ENCODE measurements at regions not wholly inside any gene's neighbourhood (a gene's known extent, or its start where the extent isn't known, plus 50 kb on each side); places are given as distances from the start of the nearest gene placed in this dataset.

DNA sequence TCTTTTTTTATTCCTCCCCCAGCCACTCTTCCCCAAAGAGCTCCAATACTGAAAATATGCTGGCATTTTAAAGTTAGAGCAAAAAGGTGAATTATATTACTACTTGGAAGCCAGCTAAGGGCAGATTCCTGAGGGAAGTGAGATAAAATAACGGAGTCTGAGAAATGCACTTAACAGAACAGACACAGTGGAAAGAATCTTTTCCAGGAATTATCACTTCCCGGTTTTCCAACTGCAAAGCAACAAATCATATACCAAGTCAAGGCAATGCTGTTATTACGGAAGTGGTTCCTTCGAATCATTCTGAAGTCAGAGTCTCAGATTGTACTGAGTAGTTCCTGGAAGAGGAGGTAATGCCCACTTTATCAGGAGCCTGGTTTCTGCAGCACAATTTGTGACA is 435.0 kb upstream of the SPRED2 start:
- H3K27me3 Mint-ChIP-seq, result peaks cover 2% of the 10 kb centered on the region
- H3K36me3 Mint-ChIP-seq (ENCODE audit: low read depth), result no peaks in the 10 kb centered on the region
- H3K9me3 Mint-ChIP-seq (ENCODE audit: low read depth), result no peaks in the 10 kb centered on the region
- intact Hi-C loops (cut with DNase I, micrococcal nuclease), result no loop called here
- no peak overlapping the region for H3K27ac Mint-ChIP-seq
- ChIA-PET CTCF (interaction anchor here (0.6 kb wide), 1 partner anchor 27 kb away, joined by 3 read pairs; no protein-coding TSS in a partner anchor), POLR2A (no interaction called here)
- ATAC-seq, result no peak
- no peaks in the 10 kb centered on the region for H3K4me1 Mint-ChIP-seq
- no peak overlapping the region for H3K4me3 Mint-ChIP-seq
- DNase-seq, result no peak

DNA sequence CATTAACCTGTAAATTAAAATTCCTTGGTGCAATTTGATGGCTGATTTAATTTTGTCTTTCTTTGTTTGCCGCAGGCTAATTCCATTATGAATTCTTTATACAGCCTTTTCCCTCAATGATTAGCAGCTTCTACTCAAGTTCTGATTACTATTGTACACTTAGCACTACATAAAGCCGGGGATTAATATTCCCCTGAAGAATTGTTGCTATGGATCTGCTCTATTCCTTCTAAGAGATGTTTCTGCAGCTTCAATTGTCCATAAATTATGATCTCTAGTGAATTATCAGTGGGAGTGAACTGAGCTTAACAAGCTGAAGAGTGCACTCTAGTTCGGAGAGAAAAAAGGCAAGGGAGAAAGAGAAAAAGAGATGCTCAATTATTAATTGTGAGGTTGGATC is 433.7 kb upstream of the SPRED2 start:
- Mint-ChIP-seq H3K36me3 (ENCODE audit: low read depth) (no peaks in the 10 kb centered on the region), H3K9me3 (ENCODE audit: low read depth) (no peaks in the 10 kb centered on the region), H3K27ac (no peak overlapping the region), H3K4me3 (no peak overlapping the region), H3K27me3 (peaks cover 2% of the 10 kb centered on the region), H3K4me1 (no peaks in the 10 kb centered on the region)
- no peak for ATAC-seq
- intact Hi-C loops (cut with DNase I, micrococcal nuclease), result no loop called here
- DNase-seq, result no peak
- POLR2A ChIA-PET, result no interaction called here
- CTCF ChIA-PET, result interaction anchor here (1.0 kb wide), 1 partner anchor 126 kb away, joined by 4 read pairs; no protein-coding TSS in a partner anchor

DNA sequence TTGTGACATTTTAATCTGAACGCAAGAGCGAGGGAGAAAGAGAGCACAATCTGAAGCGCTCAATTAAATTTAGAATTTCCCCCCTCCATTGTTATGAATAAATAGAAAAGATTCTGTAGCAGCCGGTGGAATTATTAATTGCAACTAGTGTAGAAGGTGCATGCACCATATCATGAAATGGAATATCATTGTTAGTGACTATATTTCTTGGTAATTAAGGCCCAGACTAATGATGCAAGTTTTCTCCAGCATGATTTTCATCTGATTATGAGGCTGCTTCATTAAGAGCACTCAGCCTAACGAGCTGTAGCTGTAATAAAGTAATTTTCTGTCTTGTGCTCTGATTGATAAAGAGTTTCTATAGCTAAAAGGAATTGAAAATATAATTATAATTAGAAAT is 432.2 kb upstream of the SPRED2 start:
- DNase-seq (no peak), ATAC-seq (no peak)
- Mint-ChIP-seq H3K4me3 (no peak overlapping the region), H3K9me3 (ENCODE audit: low read depth) (no peaks in the 10 kb centered on the region), H3K27me3 (peaks cover 2% of the 10 kb centered on the region), H3K36me3 (ENCODE audit: low read depth) (no peaks in the 10 kb centered on the region), H3K27ac (no peak overlapping the region), H3K4me1 (no peaks in the 10 kb centered on the region)
- intact Hi-C loops (cut with DNase I, micrococcal nuclease), result no loop called here
- ChIA-PET CTCF (no interaction called here), POLR2A (no interaction called here)

DNA sequence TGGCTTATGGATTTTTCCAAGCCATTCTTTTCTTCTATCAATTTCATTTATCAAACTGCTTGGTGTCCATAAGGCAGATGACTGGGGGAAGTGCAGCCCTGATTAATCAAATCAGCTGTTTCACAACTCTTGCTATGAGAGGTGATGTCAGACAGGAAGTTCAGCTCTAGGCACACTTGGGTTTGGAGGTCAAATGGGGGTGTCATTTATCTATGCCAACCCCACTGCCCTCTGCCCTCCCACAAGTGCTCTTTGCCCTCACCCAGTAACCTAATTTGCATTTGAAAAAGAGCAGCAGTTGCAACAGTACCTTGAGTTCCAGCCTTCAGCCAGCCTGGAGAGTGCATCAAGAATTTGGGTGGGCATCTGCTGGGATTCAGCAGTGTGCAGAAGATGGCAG is 431.3 kb upstream of the SPRED2 start:
- Mint-ChIP-seq H3K27me3 (peaks cover 2% of the 10 kb centered on the region), H3K4me1 (no peaks in the 10 kb centered on the region), H3K27ac (no peak overlapping the region), H3K4me3 (no peak overlapping the region), H3K36me3 (ENCODE audit: low read depth) (no peaks in the 10 kb centered on the region), H3K9me3 (ENCODE audit: low read depth) (no peaks in the 10 kb centered on the region)
- POLR2A ChIA-PET, result no interaction called here
- ATAC-seq, result no peak
- intact Hi-C loops (cut with DNase I, micrococcal nuclease), result no loop called here
- CTCF ChIA-PET, result no interaction called here
- no peak for DNase-seq

DNA sequence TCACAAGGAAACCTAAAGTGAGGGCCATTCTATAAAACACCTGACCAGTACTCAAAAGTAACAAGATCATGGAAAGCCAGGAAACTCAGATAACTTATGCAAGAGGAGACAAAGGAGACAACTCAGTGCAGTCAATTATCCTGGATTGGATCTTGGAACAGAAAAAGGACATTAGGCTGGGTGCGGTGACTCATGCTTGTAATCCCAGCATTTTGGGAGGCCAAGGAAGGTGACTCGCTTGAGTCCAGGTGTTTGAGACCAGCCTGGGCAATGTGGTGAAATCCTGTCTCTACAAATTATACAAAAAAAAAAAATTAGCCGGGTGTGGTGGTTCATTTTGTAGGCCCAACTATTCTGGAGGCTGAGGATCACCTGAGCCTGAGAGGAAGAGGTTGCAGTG is 424.5 kb upstream of the SPRED2 start:
- CTCF ChIA-PET, result no interaction called here
- ATAC-seq (no peak), DNase-seq (no peak)
- intact Hi-C loops (cut with DNase I, micrococcal nuclease), result no loop called here
- H3K4me1 Mint-ChIP-seq, result no peaks in the 10 kb centered on the region
- no peak overlapping the region for H3K27ac Mint-ChIP-seq
- H3K4me3 Mint-ChIP-seq, result no peak overlapping the region
- POLR2A ChIA-PET, result no interaction called here
- no peaks in the 10 kb centered on the region for H3K9me3 Mint-ChIP-seq (ENCODE audit: low read depth)
- no peaks in the 10 kb centered on the region for H3K36me3 Mint-ChIP-seq (ENCODE audit: low read depth)
- H3K27me3 Mint-ChIP-seq, result no peaks in the 10 kb centered on the region

DNA sequence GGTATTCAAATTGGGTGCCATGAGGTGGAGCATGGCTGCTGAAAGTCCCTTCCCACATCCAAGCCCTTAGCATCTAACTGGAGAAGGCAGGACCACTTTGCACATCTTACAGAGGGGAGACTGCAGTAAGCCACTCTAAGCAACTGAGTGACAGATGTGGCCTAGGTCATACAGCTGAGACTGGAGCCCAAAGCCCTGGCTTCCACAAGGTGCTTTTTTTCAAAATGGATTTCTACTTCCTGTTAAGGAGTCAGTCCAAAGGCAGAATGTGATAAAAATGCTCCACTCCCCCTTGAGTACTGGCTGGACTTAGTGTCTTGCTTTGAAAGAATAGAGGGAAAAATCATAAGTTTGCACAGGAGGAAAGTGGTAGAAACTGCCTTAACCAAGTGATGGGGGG is 424.0 kb upstream of the SPRED2 start:
- Mint-ChIP-seq H3K36me3 (ENCODE audit: low read depth) (no peaks in the 10 kb centered on the region), H3K4me1 (no peaks in the 10 kb centered on the region), H3K4me3 (no peak overlapping the region), H3K27ac (no peak overlapping the region), H3K9me3 (ENCODE audit: low read depth) (no peaks in the 10 kb centered on the region), H3K27me3 (peaks cover 2% of the 10 kb centered on the region)
- POLR2A ChIA-PET, result no interaction called here
- intact Hi-C loops (cut with DNase I, micrococcal nuclease), result no loop called here
- no peak for ATAC-seq
- no peak for DNase-seq
- CTCF ChIA-PET, result no interaction called here

DNA sequence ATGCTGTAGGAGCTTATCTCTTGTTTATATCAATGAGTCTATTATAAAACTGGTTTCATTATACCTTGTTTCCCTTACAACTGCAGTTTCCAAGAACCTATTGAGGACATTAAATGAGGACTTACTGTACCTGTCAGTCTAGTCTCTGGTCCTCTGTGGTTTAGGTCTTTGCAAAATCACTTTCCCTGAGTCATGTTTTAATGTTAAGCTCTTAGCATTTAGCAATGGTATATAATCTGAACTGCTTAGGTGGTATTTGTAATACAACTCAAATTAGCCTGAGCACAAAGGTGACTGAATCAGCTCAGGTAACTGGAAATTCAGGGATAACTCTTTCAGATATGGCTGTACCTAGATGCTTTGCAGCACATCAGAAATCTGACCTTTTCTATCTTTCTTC is 418.3 kb upstream of the SPRED2 start:
- POLR2A ChIA-PET, result no interaction called here
- H3K4me1 Mint-ChIP-seq, result no peaks in the 10 kb centered on the region
- no peak overlapping the region for H3K27ac Mint-ChIP-seq
- H3K4me3 Mint-ChIP-seq, result no peak overlapping the region
- DNase-seq (no peak), ATAC-seq (no peak)
- intact Hi-C loops (cut with DNase I, micrococcal nuclease), result no loop called here
- CTCF ChIA-PET, result no interaction called here
- H3K27me3 Mint-ChIP-seq, result peaks cover 5% of the 10 kb centered on the region
- no peaks in the 10 kb centered on the region for H3K36me3 Mint-ChIP-seq (ENCODE audit: low read depth)
- no peaks in the 10 kb centered on the region for H3K9me3 Mint-ChIP-seq (ENCODE audit: low read depth)

DNA sequence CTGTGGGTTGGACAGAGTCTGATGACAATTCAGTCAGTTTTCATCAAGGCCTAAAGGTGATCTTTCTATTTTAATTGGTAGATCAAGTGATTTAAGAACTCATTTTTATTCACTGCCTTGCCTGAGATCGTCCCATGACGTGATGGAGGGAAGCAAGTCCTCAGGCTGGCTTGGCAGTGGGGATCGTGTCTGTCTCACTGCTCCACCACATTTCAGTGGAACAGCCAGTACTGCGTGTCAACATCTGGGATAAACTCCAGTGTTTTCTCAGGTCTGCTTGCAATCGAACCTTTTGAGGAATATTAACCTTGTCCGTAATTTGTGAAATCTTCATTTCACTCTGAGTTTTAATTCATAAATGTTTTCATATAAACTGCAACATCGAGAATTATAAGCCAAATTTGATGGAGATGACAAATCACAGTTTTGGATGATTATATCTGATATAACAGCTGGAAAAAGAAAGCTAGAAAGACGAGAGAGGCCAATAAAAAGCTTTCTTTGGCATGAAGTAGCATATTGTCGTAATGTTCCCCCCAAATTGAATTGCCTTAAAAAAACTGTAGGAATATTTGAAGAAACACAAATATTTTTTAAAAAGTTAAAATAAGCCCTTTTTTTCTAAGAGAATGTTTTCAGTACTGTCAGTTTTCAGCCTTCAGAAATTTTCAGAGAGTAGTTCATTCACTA is 414.7 kb upstream of the SPRED2 start:
- intact Hi-C loops (cut with DNase I, micrococcal nuclease), result no loop called here
- ATAC-seq, result no peak
- Mint-ChIP-seq H3K36me3 (ENCODE audit: low read depth) (no peaks in the 10 kb centered on the region), H3K4me3 (no peak overlapping the region), H3K27me3 (peaks cover 5% of the 10 kb centered on the region), H3K27ac (no peak overlapping the region), H3K4me1 (no peaks in the 10 kb centered on the region), H3K9me3 (ENCODE audit: low read depth) (no peaks in the 10 kb centered on the region)
- POLR2A ChIA-PET, result no interaction called here
- CTCF ChIA-PET, result interaction anchor here (0.7 kb wide), 1 partner anchor 124 kb away, joined by 4 read pairs; no protein-coding TSS in a partner anchor
- no peak for DNase-seq

DNA sequence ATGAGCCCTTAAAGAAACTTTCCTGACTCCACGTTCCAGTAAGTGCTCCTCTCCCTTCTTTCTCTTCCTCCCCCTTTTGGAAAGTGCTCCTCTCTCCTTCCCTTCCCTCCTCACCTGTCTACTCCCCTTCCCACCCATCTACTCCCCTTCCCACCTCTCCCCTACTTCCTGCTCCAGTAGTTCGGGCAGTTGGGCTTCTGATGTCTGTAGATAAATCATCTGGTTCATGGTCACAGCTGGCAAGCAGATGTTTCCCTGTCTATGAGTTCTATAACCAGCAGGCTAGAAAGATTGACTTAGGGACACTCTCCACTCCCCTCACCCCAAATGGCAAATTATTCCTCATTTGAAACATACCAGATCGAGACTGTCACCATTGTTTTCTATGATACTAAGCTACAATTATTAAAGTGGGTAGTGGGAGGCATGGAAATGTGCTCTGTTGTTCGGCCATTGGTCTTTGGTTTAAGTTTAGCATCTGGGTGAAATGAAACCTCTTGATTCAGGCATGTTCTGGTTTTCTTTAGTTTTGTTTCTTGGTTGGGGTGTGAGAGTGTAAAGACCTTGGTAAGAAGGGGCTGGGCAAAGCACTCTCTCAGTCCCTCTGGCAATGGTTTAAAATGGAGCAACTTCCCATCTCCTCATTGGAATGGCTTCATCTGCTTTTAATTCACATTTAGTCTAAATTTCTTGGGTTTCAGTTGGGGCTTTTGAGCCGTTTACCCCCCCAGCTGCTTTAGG is 413.2 kb upstream of the SPRED2 start:
- ATAC-seq, result no peak
- intact Hi-C loops (cut with DNase I, micrococcal nuclease), result no loop called here
- H3K27me3 Mint-ChIP-seq, result peaks cover 4% of the 10 kb centered on the region

DNA sequence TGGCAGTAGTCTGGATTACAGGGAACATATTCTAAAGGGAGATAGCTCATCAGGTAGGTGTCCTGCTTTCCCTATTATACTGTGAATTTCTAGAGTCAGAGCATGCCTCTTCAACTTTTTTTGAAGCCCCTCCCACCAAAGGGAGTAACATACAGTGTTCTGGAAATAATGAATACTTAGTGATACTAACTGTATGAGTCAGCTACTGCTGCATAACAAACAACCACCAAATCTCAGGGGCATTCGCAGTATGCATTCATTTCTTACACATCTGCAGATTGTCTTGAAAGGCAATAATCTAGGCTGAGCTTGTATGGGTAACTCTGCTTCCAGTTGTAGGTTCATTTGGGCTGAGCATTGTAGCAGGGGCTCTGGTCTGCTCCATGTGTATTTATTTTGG is 409.7 kb upstream of the SPRED2 start:
- Mint-ChIP-seq H3K27me3 (peaks cover 4% of the 10 kb centered on the region), H3K4me3 (no peak overlapping the region), H3K27ac (no peak overlapping the region), H3K36me3 (ENCODE audit: low read depth) (no peaks in the 10 kb centered on the region), H3K9me3 (ENCODE audit: low read depth) (peaks cover 3% of the 10 kb centered on the region), H3K4me1 (no peaks in the 10 kb centered on the region)
- CTCF ChIA-PET, result no interaction called here
- POLR2A ChIA-PET, result no interaction called here
- DNase-seq (no peak), ATAC-seq (peak; percentile 44)
- intact Hi-C loops (cut with DNase I, micrococcal nuclease), result no loop called here

More for the DNA sequence above, 413.2 kb upstream of the SPRED2 start:
- Mint-ChIP-seq H3K27ac (no peak overlapping the region), H3K4me3 (no peak overlapping the region), H3K4me1 (no peaks in the 10 kb centered on the region), H3K9me3 (ENCODE audit: low read depth) (peaks cover 3% of the 10 kb centered on the region), H3K36me3 (ENCODE audit: low read depth) (no peaks in the 10 kb centered on the region)
- ChIA-PET POLR2A (no interaction called here), CTCF (no interaction called here)
- DNase-seq, result no peak

DNA sequence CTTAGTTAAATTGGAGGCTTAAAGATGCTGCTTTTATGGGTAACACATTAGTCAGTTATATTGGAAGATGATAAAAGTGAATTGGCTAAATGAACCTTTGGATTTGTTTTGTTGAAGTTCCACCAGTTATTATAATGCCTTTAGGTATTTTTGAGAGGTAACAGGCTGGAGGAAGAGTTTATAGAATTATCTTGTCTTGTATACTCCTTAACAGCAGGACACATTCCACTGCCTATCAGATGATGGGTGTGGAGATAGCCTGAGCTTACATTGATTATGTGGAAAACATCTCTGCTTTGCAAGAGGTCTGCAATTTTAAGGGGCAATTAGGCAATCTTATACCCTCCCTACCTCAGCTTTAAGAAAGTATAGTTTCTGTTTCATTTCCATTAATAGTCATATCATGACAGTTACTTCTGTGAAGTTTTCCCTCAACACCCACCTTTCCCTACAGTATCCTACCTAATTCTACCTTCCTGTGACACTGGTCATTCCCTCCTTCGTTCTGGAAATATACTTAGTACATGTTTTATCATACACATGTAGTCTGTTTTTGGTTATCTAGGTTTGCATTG is 403.7 kb upstream of the SPRED2 start:
- H3K27me3 Mint-ChIP-seq, result peaks cover 2% of the 10 kb centered on the region
- H3K27ac Mint-ChIP-seq, result no peak overlapping the region
- no peaks in the 10 kb centered on the region for H3K36me3 Mint-ChIP-seq (ENCODE audit: low read depth)
- H3K9me3 Mint-ChIP-seq (ENCODE audit: low read depth), result peaks cover 3% of the 10 kb centered on the region
- no peak for DNase-seq
- ChIA-PET POLR2A (no interaction called here), CTCF (no interaction called here)
- no peak for ATAC-seq
- no peaks in the 10 kb centered on the region for H3K4me1 Mint-ChIP-seq
- no peak overlapping the region for H3K4me3 Mint-ChIP-seq
- intact Hi-C loops (cut with DNase I, micrococcal nuclease), result no loop called here

DNA sequence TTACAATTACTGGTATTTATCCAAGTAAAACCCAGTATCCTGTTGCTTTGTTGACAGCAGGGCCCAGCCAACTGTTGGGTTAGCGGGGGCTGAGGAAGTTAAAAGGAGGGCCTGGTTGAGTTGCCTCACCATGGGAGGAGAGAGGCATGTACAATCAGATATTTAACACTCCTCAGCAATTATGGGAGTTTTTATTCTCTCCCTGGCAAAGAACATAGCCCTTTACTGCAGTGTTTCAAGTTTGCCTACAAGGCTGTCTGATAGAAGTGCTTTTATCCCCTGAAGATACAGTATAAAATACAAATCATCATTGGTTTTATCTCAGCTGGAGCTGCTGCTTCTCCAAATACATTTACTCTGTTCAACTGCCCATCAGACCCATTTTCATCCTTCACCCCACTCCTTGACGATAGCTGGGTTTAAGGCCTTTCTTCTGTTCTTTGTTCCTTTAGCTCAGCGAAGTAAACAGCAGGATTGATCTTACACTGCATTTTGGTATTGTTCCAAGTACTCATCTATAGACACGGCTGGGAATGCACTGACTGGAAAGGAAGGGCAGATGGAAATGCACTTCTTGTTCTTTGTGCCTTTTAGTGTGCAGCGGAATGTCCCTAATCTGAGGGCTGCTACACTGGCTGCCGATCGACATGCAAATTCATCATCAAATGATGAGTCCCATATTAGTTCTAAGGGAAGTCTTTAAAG is 402.5 kb upstream of the SPRED2 start:
- no peaks in the 10 kb centered on the region for H3K36me3 Mint-ChIP-seq (ENCODE audit: low read depth)
- no peak for DNase-seq
- POLR2A ChIA-PET, result no interaction called here
- no peaks in the 10 kb centered on the region for H3K4me1 Mint-ChIP-seq
- CTCF ChIA-PET, result no interaction called here
- intact Hi-C loops (cut with DNase I, micrococcal nuclease), result no loop called here
- no peak for ATAC-seq
- H3K27me3 Mint-ChIP-seq, result peaks cover 2% of the 10 kb centered on the region
- H3K4me3 Mint-ChIP-seq, result no peak overlapping the region
- H3K9me3 Mint-ChIP-seq (ENCODE audit: low read depth), result no peaks in the 10 kb centered on the region
- H3K27ac Mint-ChIP-seq, result no peak overlapping the region

Data from activated CD4-positive, alpha-beta T cell treated with anti-CD3 and anti-CD28 coated beads for 36 hours (primary cell).